ENCODE measurements at regions not wholly inside any gene's neighbourhood (a gene's known extent, or its start where the extent isn't known, plus 50 kb on each side); places are given as distances from the start of the nearest gene placed in this dataset.

- Mint-ChIP-seq H3K36me3 (peaks cover 2% of the 10 kb centered on the region), H3K4me1 (peaks cover under 1% of the 10 kb centered on the region), H3K27ac (no peak overlapping the region), H3K4me3 (no peak overlapping the region), H3K9me3 (peaks cover 19% of the 10 kb centered on the region), H3K27me3 (ENCODE audit: low read depth) (no peaks in the 10 kb centered on the region)
- no peak for TF ChIP-seq CTCF (IDR thresholded peaks at IDR 0.05; ENCODE audit: unreplicated experiment)
- no peak for DNase-seq (ENCODE audit: low spot score in 2 of 2, unreplicated experiment in 2 of 2)
Observed at GRCh38 chr6:104207635-104208034, 652.1 kb downstream of the HACE1 start.

GRCh38 chr6:104201557-104201956, 658.2 kb downstream of the HACE1 start:
- Mint-ChIP-seq H3K9me3 (peaks cover 50% of the 10 kb centered on the region), H3K4me3 (no peak overlapping the region), H3K27me3 (ENCODE audit: low read depth) (no peaks in the 10 kb centered on the region), H3K27ac (no peak overlapping the region), H3K36me3 (peaks cover 7% of the 10 kb centered on the region), H3K4me1 (no peaks in the 10 kb centered on the region)
- no peak for TF ChIP-seq CTCF (IDR thresholded peaks at IDR 0.05; ENCODE audit: unreplicated experiment)
- no peak for DNase-seq (ENCODE audit: low spot score in 2 of 2, unreplicated experiment in 2 of 2)

- Mint-ChIP-seq H3K9me3 (peaks cover 15% of the 10 kb centered on the region), H3K27me3 (ENCODE audit: low read depth) (peaks cover 22% of the 10 kb centered on the region), H3K27ac (no peak overlapping the region), H3K36me3 (peaks cover 7% of the 10 kb centered on the region), H3K4me1 (peaks cover 5% of the 10 kb centered on the region), H3K4me3 (no peak overlapping the region)
- no peak for DNase-seq (ENCODE audit: low spot score in 2 of 2, unreplicated experiment in 2 of 2)
- TF ChIP-seq CTCF (IDR thresholded peaks at IDR 0.05; ENCODE audit: unreplicated experiment), result no peak
Observed at GRCh38 chr6:104187616-104188015, 672.1 kb downstream of the HACE1 start.

- no peak for TF ChIP-seq CTCF (IDR thresholded peaks at IDR 0.05; ENCODE audit: unreplicated experiment)
- Mint-ChIP-seq H3K27ac (no peak overlapping the region), H3K4me1 (peaks cover 5% of the 10 kb centered on the region), H3K27me3 (ENCODE audit: low read depth) (peaks cover 25% of the 10 kb centered on the region), H3K4me3 (no peak overlapping the region), H3K9me3 (peaks cover 8% of the 10 kb centered on the region), H3K36me3 (peaks cover 7% of the 10 kb centered on the region)
- no peak for DNase-seq (ENCODE audit: low spot score in 2 of 2, unreplicated experiment in 2 of 2)
Observed at GRCh38 chr6:104186831-104187230, 672.9 kb downstream of the HACE1 start.

- H3K4me1 Mint-ChIP-seq, result peaks cover 5% of the 10 kb centered on the region
- no peaks in the 10 kb centered on the region for H3K9me3 Mint-ChIP-seq
- H3K4me3 Mint-ChIP-seq, result no peak overlapping the region
- H3K27ac Mint-ChIP-seq, result no peak overlapping the region
- no peaks in the 10 kb centered on the region for H3K36me3 Mint-ChIP-seq
- peaks cover 31% of the 10 kb centered on the region for H3K27me3 Mint-ChIP-seq (ENCODE audit: low read depth)
- no peak for TF ChIP-seq CTCF (IDR thresholded peaks at IDR 0.05; ENCODE audit: unreplicated experiment)
- no peak for DNase-seq (ENCODE audit: low spot score in 2 of 2, unreplicated experiment in 2 of 2)
Observed at GRCh38 chr6:104183816-104184435, 675.8 kb downstream of the HACE1 start.

- Mint-ChIP-seq H3K27me3 (ENCODE audit: low read depth) (peaks cover 31% of the 10 kb centered on the region), H3K9me3 (no peaks in the 10 kb centered on the region), H3K36me3 (no peaks in the 10 kb centered on the region), H3K27ac (no peak overlapping the region), H3K4me3 (no peak overlapping the region), H3K4me1 (peaks cover 5% of the 10 kb centered on the region)
- DNase-seq (ENCODE audit: low spot score in 2 of 2, unreplicated experiment in 2 of 2), result no peak
- no peak for TF ChIP-seq CTCF (IDR thresholded peaks at IDR 0.05; ENCODE audit: unreplicated experiment)
Observed at GRCh38 chr6:104182811-104183210, 676.9 kb downstream of the HACE1 start.
